BJ (cell line): ENCODE measurements at regions not wholly inside any gene's neighbourhood (a gene's known extent, or its start where the extent isn't known, plus 50 kb on each side); places are given as distances from the start of the nearest gene placed in this dataset.
"Not testable (repeated sequence)": the region's sequence is repeated elsewhere in the genome, so short reads cannot be mapped to it uniquely, and the experiment has no call there.

Experiments used
- CTCF ChIA-PET: fragments of 350-600 bp; formaldehyde crosslinking; extraction: SDS; loops from one replicate; lab custom pipeline; 2021; ENCODE audit warnings: antibody characterized with exemption, inconsistent platforms; lab: Yijun Ruan, JAX
- POLR2A ChIA-PET: fragments of 300-600 bp; sonication (Branson Sonifier 250); formaldehyde crosslinking; extraction: SDS; loops from one replicate; lab custom pipeline; 2021; ENCODE audit warnings: antibody characterized with exemption; lab: Charles Lee
- DNase-seq: peaks from one replicate; pipeline ENCODE4 v3.0.0-alpha.2; 2011; ENCODE audit warnings: low read depth
- H3K27me3 ChIP-seq: 2 replicates; pipeline ENCODE4 v1.6.0; 2011; ENCODE audit warnings: low read length; ENCODE audit not compliant: control insufficient read depth, insufficient read depth
- H3K36me3 ChIP-seq: 2 replicates; pipeline ENCODE4 v1.5.1; 2011; ENCODE audit warnings: low read length; ENCODE audit not compliant: control insufficient read depth, insufficient read depth
- H3K4me3 ChIP-seq: 2 replicates; pipeline ENCODE4 v1.5.1; 2011; ENCODE audit warnings: low read depth, mild to moderate bottlenecking, control low read depth, low read length
- CTCF ChIP-seq: IDR thresholded peaks from 2 replicates; pipeline ENCODE4 v1.5.1; 2011; ENCODE audit warnings: low read depth, mild to moderate bottlenecking, control low read depth, inconsistent platforms, low read length, moderate library complexity; ENCODE audit not compliant: insufficient read depth

- DNase-seq = no peak
- CTCF ChIA-PET = interaction anchor here (0.6 to 0.8 kb wide), 2 partner anchors 16 to 115 kb away, joined by 3 read pairs; no protein-coding TSS in a partner anchor
- Histone ChIP-seq H3K4me3 (no peak overlapping the region), H3K36me3 (no peaks in the 10 kb centered on the region), H3K27me3 (no peaks in the 10 kb centered on the region)
- no peak for TF ChIP-seq CTCF
- POLR2A ChIA-PET = no interaction called here
These were observed 88.6 kb upstream of the FRMPD3 start for GRCh38 chrX:107360788-107361360.

- POLR2A ChIA-PET = not testable (repeated sequence)
These were observed 79.3 kb upstream of the FRMPD3 start for GRCh38 chrX:107370185-107370584.

DNA sequence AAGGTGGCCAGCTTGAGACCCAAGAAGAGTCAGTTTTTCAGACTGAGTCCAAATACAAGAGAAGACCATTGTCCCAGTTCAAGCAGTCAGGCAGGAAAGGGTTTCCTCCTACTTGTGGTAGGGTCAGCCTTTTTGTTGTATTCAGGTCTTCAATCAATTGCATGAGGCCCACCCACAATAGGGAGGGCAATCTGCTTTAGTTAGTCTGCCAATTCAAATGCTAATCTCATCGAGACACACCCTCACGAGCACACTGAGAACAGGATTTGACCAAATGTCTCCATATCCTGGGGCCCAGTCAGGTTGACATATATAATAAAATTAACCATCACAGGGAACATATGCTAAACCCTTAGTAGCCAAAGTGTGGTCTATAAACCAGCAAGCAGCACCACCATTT is 75.3 kb upstream of the FRMPD3 start:
- ChIA-PET POLR2A (no interaction called here), CTCF (no interaction called here)
- no peak for TF ChIP-seq CTCF
- DNase-seq = no peak
- Histone ChIP-seq H3K36me3 (no peaks in the 10 kb centered on the region), H3K27me3 (no peaks in the 10 kb centered on the region), H3K4me3 (no peak overlapping the region)

More at GRCh38 chrX:107370185-107370584, 79.3 kb upstream of the FRMPD3 start:
- H3K27me3 ChIP-seq, CTCF ChIA-PET, H3K4me3 ChIP-seq, DNase-seq, H3K36me3 ChIP-seq: not testable (repeated sequence)

DNA sequence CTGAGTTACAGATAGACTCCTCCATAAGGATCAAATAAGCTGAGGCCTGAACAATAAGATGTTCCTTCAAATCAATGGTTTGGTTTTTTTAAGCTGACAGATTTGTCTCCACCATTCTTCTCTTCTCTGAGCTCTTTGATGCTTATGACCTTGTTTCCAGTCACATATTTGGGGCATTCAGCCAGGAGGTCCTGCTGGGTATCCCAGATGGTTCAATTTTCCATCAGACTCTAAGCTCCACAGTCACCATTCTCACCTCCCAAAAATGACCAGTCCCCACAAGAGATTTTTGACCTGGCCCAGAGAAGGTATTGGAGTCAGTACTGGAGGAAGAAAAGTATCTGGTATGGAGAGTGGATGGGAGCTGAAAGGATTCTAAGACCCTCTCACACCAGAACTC is 74.6 kb upstream of the FRMPD3 start:
- ChIA-PET POLR2A (no interaction called here), CTCF (no interaction called here)
- H3K27me3 ChIP-seq = no peaks in the 10 kb centered on the region
- TF ChIP-seq CTCF = no peak
- no peak overlapping the region for H3K4me3 ChIP-seq
- no peaks in the 10 kb centered on the region for H3K36me3 ChIP-seq
- no peak for DNase-seq

- H3K4me3 ChIP-seq, CTCF ChIA-PET, H3K36me3 ChIP-seq, POLR2A ChIA-PET, DNase-seq, H3K27me3 ChIP-seq: not testable (repeated sequence)
These were observed 73.3 kb upstream of the FRMPD3 start for GRCh38 chrX:107376186-107376585.

GRCh38 chrX:107384397-107385105 is 64.9 kb upstream of the FRMPD3 start:
- no peak for TF ChIP-seq CTCF
- Histone ChIP-seq H3K4me3 (no peak overlapping the region), H3K36me3 (no peaks in the 10 kb centered on the region), H3K27me3 (no peaks in the 10 kb centered on the region)
- CTCF ChIA-PET = no interaction called here
- POLR2A ChIA-PET = no interaction called here
- DNase-seq = no peak
